ENCODE measurements at regions not wholly inside any gene's neighbourhood (a gene's known extent, or its start where the extent isn't known, plus 50 kb on each side); places are given as distances from the start of the nearest gene placed in this dataset.

DNA sequence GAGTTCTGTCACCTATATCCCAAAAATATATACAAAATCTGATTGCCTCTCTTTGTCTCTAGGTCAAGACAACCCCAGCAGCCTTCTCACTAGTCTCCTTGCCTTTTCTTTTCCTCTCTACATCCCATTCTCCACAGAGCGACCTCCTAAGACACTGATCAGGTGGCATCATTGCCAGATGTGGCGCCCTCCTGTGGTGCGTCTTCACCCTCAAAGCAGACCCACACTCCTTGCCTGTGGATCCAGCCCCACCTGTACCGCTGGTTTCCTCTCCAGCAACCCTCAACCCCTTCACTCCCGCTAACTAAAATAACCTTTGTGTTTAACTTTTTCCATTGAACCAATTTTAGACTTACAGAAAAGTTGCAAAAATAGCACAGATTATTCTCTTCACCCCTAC, 273.3 kb downstream of the GLI2 start:
- no peaks in the 10 kb centered on the region for H4K20me1 ChIP-seq (ENCODE audit: control insufficient read depth, insufficient read depth)
- no peak overlapping the region for H2AFZ ChIP-seq (ENCODE audit: control insufficient read depth, low read depth, low read length)
- TF ChIP-seq, protein P1, sequence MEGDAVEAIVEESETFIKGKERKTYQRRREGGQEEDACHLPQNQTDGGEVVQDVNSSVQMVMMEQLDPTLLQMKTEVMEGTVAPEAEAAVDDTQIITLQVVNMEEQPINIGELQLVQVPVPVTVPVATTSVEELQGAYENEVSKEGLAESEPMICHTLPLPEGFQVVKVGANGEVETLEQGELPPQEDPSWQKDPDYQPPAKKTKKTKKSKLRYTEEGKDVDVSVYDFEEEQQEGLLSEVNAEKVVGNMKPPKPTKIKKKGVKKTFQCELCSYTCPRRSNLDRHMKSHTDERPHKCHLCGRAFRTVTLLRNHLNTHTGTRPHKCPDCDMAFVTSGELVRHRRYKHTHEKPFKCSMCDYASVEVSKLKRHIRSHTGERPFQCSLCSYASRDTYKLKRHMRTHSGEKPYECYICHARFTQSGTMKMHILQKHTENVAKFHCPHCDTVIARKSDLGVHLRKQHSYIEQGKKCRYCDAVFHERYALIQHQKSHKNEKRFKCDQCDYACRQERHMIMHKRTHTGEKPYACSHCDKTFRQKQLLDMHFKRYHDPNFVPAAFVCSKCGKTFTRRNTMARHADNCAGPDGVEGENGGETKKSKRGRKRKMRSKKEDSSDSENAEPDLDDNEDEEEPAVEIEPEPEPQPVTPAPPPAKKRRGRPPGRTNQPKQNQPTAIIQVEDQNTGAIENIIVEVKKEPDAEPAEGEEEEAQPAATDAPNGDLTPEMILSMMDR (IDR thresholded peaks at IDR 0.05 in 2 of 3, conservative IDR thresholded peaks at IDR 0.05 in 1 of 3; ENCODE audit: control insufficient read depth in 2 of 3, extremely low read depth in 1 of 3, insufficient read depth in 1 of 3, low read depth in 3 of 3, low read length in 3 of 3), result peak in 1 of 3 experiments; percentile 15; a peak in 1 of 6 replicates
- TF ChIP-seq RAD51 (IDR thresholded peaks at IDR 0.05) (no peak), YY1 (IDR thresholded peaks at IDR 0.05; ENCODE audit: low read depth, low read length) (no peak), POU2F2 (IDR thresholded peaks at IDR 0.05; ENCODE audit: borderline replicate concordance, low read depth, low read length) (no peak)
- intact Hi-C loops (cut with micrococcal nuclease; ENCODE audit: unreplicated experiment) (no loop called here), in situ Hi-C loops (cut with MboI) (no loop called here)
- no peaks in the 10 kb centered on the region for H3K27me3 ChIP-seq (replicated peaks in 1 of 2; ENCODE audit: control insufficient read depth in 2 of 2, insufficient read depth in 2 of 2, low read length in 1 of 2)
- H3K79me2 ChIP-seq (ENCODE audit: control insufficient read depth, insufficient read depth, low read length), result no peaks in the 10 kb centered on the region
- DNase-seq (ENCODE audit: low read depth, low spot score) (no peak), FAIRE-seq (peak; percentile 18), ATAC-seq (no peak)
- BruUV-seq (replicated peaks), result no TSS peak
- no peak overlapping the region for H3K27ac ChIP-seq (ENCODE audit: control insufficient read depth, insufficient read depth)
- no peaks in the 10 kb centered on the region for H3K4me1 ChIP-seq (ENCODE audit: control insufficient read depth, insufficient read depth, low read length)
- H3K9ac ChIP-seq (ENCODE audit: control insufficient read depth, insufficient read depth, low read length), result no peak overlapping the region
- H3K9me3 ChIP-seq (replicated peaks; ENCODE audit: control insufficient read depth, insufficient read depth, low read length), result no peaks in the 10 kb centered on the region
- POLR2A ChIA-PET, result no interaction called here
- SMC1A ChIA-PET (ENCODE audit: uncharacterized antibody, unreplicated experiment), result no interaction called here
- RAD21 ChIA-PET (ENCODE audit: unreplicated experiment), result no interaction called here
- no peak overlapping the region for H3K4me3 ChIP-seq
- no peak overlapping the region for H3K4me2 ChIP-seq (ENCODE audit: control insufficient read depth, insufficient read depth)
- CTCF ChIA-PET, result no interaction called here
- 16% methylated on average over 5 of the region's 5 CpGs for WGBS (ENCODE audit: insufficient coverage, insufficient replicate concordance, low lambda C conversion rate, missing lambda C conversion rate)
- H3K36me3 ChIP-seq (ENCODE audit: control insufficient read depth in 2 of 2, insufficient read depth in 2 of 2, low read length in 1 of 2), result no peaks in the 10 kb centered on the region

DNA sequence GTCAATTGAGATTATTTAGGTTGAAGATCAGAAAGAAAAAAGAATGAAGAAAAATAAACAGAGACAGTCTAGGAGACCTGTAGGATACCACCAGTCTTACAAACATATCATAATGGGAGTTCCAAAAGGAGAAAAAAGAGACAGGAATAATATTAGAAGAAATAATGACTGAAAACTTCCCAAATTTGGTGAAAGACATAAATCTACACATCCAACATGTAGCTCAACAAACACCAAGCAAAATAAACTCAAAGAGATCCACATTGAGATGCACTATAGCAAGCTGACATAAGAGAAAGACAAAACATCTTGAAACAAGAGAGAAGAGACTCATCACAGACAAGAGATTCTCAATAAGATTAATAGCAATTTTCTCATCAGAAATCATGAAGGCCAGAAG, 274.0 kb downstream of the TFCP2L1 start:
- FAIRE-seq (no peak), DNase-seq (ENCODE audit: low read depth, low spot score) (no peak), ATAC-seq (no peak)
- no peak overlapping the region for H3K9ac ChIP-seq (ENCODE audit: control insufficient read depth, insufficient read depth, low read length)
- CTCF ChIA-PET, result no interaction called here
- POLR2A ChIA-PET, result no interaction called here
- no peaks in the 10 kb centered on the region for H3K27me3 ChIP-seq (replicated peaks in 1 of 2; ENCODE audit: control insufficient read depth in 2 of 2, insufficient read depth in 2 of 2, low read length in 1 of 2)
- SMC1A ChIA-PET (ENCODE audit: uncharacterized antibody, unreplicated experiment), result no interaction called here
- H3K4me3 ChIP-seq, result no peak overlapping the region
- no peaks in the 10 kb centered on the region for H3K4me1 ChIP-seq (ENCODE audit: control insufficient read depth, insufficient read depth, low read length)
- no peaks in the 10 kb centered on the region for H3K79me2 ChIP-seq (ENCODE audit: control insufficient read depth, insufficient read depth, low read length)
- H3K9me3 ChIP-seq (replicated peaks; ENCODE audit: control insufficient read depth, insufficient read depth, low read length), result no peaks in the 10 kb centered on the region
- intact Hi-C loops (cut with micrococcal nuclease; ENCODE audit: unreplicated experiment), result no loop called here
- no peak overlapping the region for H3K27ac ChIP-seq (ENCODE audit: control insufficient read depth, insufficient read depth)
- RAD21 ChIA-PET (ENCODE audit: unreplicated experiment), result no interaction called here
- H4K20me1 ChIP-seq (ENCODE audit: control insufficient read depth, insufficient read depth), result no peaks in the 10 kb centered on the region
- no peak overlapping the region for H3K4me2 ChIP-seq (ENCODE audit: control insufficient read depth, insufficient read depth)
- in situ Hi-C loops (cut with MboI), result no loop called here
- BruUV-seq (replicated peaks), result no TSS peak
- TF ChIP-seq, protein P2, sequence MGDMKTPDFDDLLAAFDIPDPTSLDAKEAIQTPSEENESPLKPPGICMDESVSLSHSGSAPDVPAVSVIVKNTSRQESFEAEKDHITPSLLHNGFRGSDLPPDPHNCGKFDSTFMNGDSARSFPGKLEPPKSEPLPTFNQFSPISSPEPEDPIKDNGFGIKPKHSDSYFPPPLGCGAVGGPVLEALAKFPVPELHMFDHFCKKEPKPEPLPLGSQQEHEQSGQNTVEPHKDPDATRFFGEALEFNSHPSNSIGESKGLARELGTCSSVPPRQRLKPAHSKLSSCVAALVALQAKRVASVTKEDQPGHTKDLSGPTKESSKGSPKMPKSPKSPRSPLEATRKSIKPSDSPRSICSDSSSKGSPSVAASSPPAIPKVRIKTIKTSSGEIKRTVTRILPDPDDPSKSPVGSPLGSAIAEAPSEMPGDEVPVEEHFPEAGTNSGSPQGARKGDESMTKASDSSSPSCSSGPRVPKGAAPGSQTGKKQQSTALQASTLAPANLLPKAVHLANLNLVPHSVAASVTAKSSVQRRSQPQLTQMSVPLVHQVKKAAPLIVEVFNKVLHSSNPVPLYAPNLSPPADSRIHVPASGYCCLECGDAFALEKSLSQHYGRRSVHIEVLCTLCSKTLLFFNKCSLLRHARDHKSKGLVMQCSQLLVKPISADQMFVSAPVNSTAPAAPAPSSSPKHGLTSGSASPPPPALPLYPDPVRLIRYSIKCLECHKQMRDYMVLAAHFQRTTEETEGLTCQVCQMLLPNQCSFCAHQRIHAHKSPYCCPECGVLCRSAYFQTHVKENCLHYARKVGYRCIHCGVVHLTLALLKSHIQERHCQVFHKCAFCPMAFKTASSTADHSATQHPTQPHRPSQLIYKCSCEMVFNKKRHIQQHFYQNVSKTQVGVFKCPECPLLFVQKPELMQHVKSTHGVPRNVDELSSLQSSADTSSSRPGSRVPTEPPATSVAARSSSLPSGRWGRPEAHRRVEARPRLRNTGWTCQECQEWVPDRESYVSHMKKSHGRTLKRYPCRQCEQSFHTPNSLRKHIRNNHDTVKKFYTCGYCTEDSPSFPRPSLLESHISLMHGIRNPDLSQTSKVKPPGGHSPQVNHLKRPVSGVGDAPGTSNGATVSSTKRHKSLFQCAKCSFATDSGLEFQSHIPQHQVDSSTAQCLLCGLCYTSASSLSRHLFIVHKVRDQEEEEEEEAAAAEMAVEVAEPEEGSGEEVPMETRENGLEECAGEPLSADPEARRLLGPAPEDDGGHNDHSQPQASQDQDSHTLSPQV (IDR thresholded peaks at IDR 0.05), result no peak
- TF ChIP-seq RELA (IDR thresholded peaks at IDR 0.05; ENCODE audit: borderline replicate concordance, partially characterized antibody), result no peak
- TF ChIP-seq, protein P3, sequence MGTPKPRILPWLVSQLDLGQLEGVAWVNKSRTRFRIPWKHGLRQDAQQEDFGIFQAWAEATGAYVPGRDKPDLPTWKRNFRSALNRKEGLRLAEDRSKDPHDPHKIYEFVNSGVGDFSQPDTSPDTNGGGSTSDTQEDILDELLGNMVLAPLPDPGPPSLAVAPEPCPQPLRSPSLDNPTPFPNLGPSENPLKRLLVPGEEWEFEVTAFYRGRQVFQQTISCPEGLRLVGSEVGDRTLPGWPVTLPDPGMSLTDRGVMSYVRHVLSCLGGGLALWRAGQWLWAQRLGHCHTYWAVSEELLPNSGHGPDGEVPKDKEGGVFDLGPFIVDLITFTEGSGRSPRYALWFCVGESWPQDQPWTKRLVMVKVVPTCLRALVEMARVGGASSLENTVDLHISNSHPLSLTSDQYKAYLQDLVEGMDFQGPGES (IDR thresholded peaks at IDR 0.05), result no peak
- H2AFZ ChIP-seq (ENCODE audit: control insufficient read depth, low read depth, low read length), result no peak overlapping the region
- H3K36me3 ChIP-seq (ENCODE audit: control insufficient read depth in 2 of 2, insufficient read depth in 2 of 2, low read length in 1 of 2), result no peaks in the 10 kb centered on the region
